Panc1 (cell line): ENCODE measurements at regions not wholly inside any gene's neighbourhood (a gene's known extent, or its start where the extent isn't known, plus 50 kb on each side); places are given as distances from the start of the nearest gene placed in this dataset.

Source experiments
- ATAC-seq: fragments of 200-7000 bp; cut with Tn5 transposase; 2 replicates; pipeline ENCODE4 v1.9.1; 2020; ENCODE audit warnings: mild to moderate bottlenecking, moderate library complexity
- BruUV-seq: library from RNA; stranded (reverse); fragments of 400-500 nt; replicated peaks from 2 replicates; lab custom pipeline; 2021; lab: Mats Ljungman, UMichigan
- CTCF ChIA-PET: fragments of 300-600 bp; sonication (Branson Sonifier 250); formaldehyde crosslinking; loops from one replicate; lab custom pipeline; 2022; ENCODE audit warnings: antibody characterized with exemption; lab: Charles Lee
- POLR2A ChIA-PET: fragments of 300-600 bp; sonication (Branson Sonifier 250); formaldehyde crosslinking; loops from one replicate; lab custom pipeline; 2022; ENCODE audit warnings: antibody characterized with exemption; lab: Charles Lee
- DNase-seq: peaks from one replicate; pipeline ENCODE4 v3.0.0-alpha.2; 2010; ENCODE audit warnings: low read depth, low spot score
- H3K27ac ChIP-seq: 2 replicates; pipeline ENCODE4 v1.5.1; 2011; ENCODE audit warnings: mild to moderate bottlenecking, low read length, inconsistent platforms
- H3K27me3 ChIP-seq: fragments of 200-500 bp; sonication (Bioruptor generic); 2 replicates; pipeline ENCODE4 v1.6.0; 2014; ENCODE audit warnings: low read length, inconsistent platforms; ENCODE audit not compliant: control insufficient read depth, insufficient read depth
- H3K36me3 ChIP-seq: fragments of 200-500 bp; sonication (Bioruptor generic); 2 replicates; pipeline ENCODE4 v1.5.1; 2014; ENCODE audit warnings: inconsistent platforms, mild to moderate bottlenecking, low read length, moderate library complexity; ENCODE audit not compliant: control insufficient read depth, insufficient read depth
- H3K4me1 ChIP-seq: 2 replicates; pipeline ENCODE4 v1.5.1; 2011; ENCODE audit warnings: inconsistent platforms, mild to moderate bottlenecking, low read length, moderate library complexity; ENCODE audit not compliant: control insufficient read depth, insufficient read depth
- H3K4me3 ChIP-seq, 2 experiments: 2 replicates each; pipeline ENCODE4 v1.5.1; 2011 to 2012; ENCODE audit warnings: low read depth in 2 of 2, low read length in 2 of 2, mild to moderate bottlenecking in 2 of 2, inconsistent platforms in 1 of 2, moderate library complexity in 1 of 2
- H3K9me3 ChIP-seq: fragments of 200-500 bp; sonication (Bioruptor generic); 2 replicates; pipeline ENCODE4 v1.5.1; 2014; ENCODE audit warnings: low read depth, mild to moderate bottlenecking, inconsistent platforms, low read length, moderate library complexity; ENCODE audit not compliant: control insufficient read depth, insufficient read depth
- POLR2AphosphoS5 ChIP-seq: IDR thresholded peaks from 2 replicates; pipeline ENCODE4 v1.6.1; 2012; ENCODE audit warnings: mild to moderate bottlenecking, low read depth, low read length, moderate library complexity
- REST ChIP-seq, 2 experiments: IDR thresholded peaks; 2 replicates each; pipeline ENCODE4 v1.6.1; 2011 to 2012; ENCODE audit warnings: low read depth in 2 of 2, control low read depth in 1 of 2, low read length in 1 of 2, mild to moderate bottlenecking in 1 of 2, moderate library complexity in 1 of 2; ENCODE audit not compliant: insufficient read depth in 1 of 2
- SIN3A ChIP-seq: IDR thresholded peaks from 2 replicates; pipeline ENCODE4 v1.6.1; 2012; ENCODE audit warnings: low read depth, mild to moderate bottlenecking, low read length, moderate library complexity, borderline replicate concordance; ENCODE audit not compliant: insufficient read depth
- TCF7L2 ChIP-seq: IDR thresholded peaks from 2 replicates; pipeline ENCODE4 v1.6.1; 2011; ENCODE audit warnings: mild to moderate bottlenecking, low read depth, low read length, inconsistent platforms
- in situ Hi-C: cut with HindIII; loops from 2 replicates; pipeline ENCODE4 v1.10.0; 2016; ENCODE audit warnings: low sequenced_read_pairs, low pct_unique_long_range_greater_than_20kb
- intact Hi-C: fragments of 100-400 bp; cut with micrococcal nuclease; formaldehyde crosslinking; loops from one replicate; pipeline ENCODE4 v1.10.0; 2022; ENCODE audit not compliant: unreplicated experiment
- TF ChIP-seq, protein P1 (sequence below): fragments of 450-650 bp; IDR thresholded peaks from 2 replicates; pipeline ENCODE4 v1.5.1; 2017; ENCODE audit warnings: mild to moderate bottlenecking

- Histone ChIP-seq H3K27ac (no peak overlapping the region), H3K36me3 (no peaks in the 10 kb centered on the region), H3K4me3 (peak overlapping the region in 1 of 2 experiments; percentile 10; a peak in 1 of 4 replicates), H3K27me3 (no peaks in the 10 kb centered on the region; the same call in 1 of the 2 replicates), H3K4me1 (peaks cover 4% of the 10 kb centered on the region; the same call in 1 of the 2 replicates), H3K9me3 (no peaks in the 10 kb centered on the region)
- BruUV-seq: no TSS peak
- ChIA-PET POLR2A (no interaction called here), CTCF (no interaction called here)
- ATAC-seq: peak; percentile 63; the same call in 1 of the 2 replicates
- in situ Hi-C loops: no loop called here
- DNase-seq: no peak
- intact Hi-C loops: no loop called here
- no peak for TF ChIP-seq TCF7L2
- TF ChIP-seq POLR2AphosphoS5: no peak
- TF ChIP-seq REST (IDR thresholded peaks at IDR 0.05; ENCODE audit: insufficient read depth in 1 of 2, low read depth in 2 of 2, low read length in 1 of 2): no peak
- TF ChIP-seq, protein P1, sequence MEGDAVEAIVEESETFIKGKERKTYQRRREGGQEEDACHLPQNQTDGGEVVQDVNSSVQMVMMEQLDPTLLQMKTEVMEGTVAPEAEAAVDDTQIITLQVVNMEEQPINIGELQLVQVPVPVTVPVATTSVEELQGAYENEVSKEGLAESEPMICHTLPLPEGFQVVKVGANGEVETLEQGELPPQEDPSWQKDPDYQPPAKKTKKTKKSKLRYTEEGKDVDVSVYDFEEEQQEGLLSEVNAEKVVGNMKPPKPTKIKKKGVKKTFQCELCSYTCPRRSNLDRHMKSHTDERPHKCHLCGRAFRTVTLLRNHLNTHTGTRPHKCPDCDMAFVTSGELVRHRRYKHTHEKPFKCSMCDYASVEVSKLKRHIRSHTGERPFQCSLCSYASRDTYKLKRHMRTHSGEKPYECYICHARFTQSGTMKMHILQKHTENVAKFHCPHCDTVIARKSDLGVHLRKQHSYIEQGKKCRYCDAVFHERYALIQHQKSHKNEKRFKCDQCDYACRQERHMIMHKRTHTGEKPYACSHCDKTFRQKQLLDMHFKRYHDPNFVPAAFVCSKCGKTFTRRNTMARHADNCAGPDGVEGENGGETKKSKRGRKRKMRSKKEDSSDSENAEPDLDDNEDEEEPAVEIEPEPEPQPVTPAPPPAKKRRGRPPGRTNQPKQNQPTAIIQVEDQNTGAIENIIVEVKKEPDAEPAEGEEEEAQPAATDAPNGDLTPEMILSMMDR: no peak
- TF ChIP-seq SIN3A: no peak
These were observed 212.0 kb upstream of the KIF2A start for GRCh38 chr5:62093976-62094375.

GRCh38 chr5:62097361-62097760 is 208.6 kb upstream of the KIF2A start:
- Histone ChIP-seq H3K4me1 (peaks cover 4% of the 10 kb centered on the region; the same call in 1 of the 2 replicates), H3K27ac (no peak overlapping the region), H3K4me3 (no peak overlapping the region), H3K9me3 (no peaks in the 10 kb centered on the region), H3K27me3 (no peaks in the 10 kb centered on the region; the same call in 1 of the 2 replicates), H3K36me3 (no peaks in the 10 kb centered on the region)
- intact Hi-C loops (no loop called here), in situ Hi-C loops (no loop called here)
- no peak for ATAC-seq
- BruUV-seq: no TSS peak
- ChIA-PET CTCF (no interaction called here), POLR2A (no interaction called here)
- no peak for DNase-seq
- TF ChIP-seq, protein P1: no peak
- no peak for TF ChIP-seq TCF7L2
- TF ChIP-seq SIN3A: no peak
- no peak for TF ChIP-seq POLR2AphosphoS5
- no peak for TF ChIP-seq REST (IDR thresholded peaks at IDR 0.05; ENCODE audit: insufficient read depth in 1 of 2, low read depth in 2 of 2, low read length in 1 of 2)
